ENCODE measurements at regions not wholly inside any gene's neighbourhood (a gene's known extent, or its start where the extent isn't known, plus 50 kb on each side); places are given as distances from the start of the nearest gene placed in this dataset.

GRCh38 chr5:124342027-124342471 lies 404.4 kb downstream of the ZNF608 start:
- Mint-ChIP-seq H3K4me3 (no peak overlapping the region), H3K9me3 (no peaks in the 10 kb centered on the region), H3K27me3 (no peaks in the 10 kb centered on the region), H3K27ac (no peak overlapping the region), H3K4me1 (ENCODE audit: low read depth) (no peaks in the 10 kb centered on the region), H3K36me3 (ENCODE audit: low read depth) (no peaks in the 10 kb centered on the region)
- no peak for DNase-seq
- CTCF ChIA-PET, result interaction anchor here (0.6 kb wide), 1 partner anchor 589 kb away, joined by 3 read pairs; no protein-coding TSS in a partner anchor
- ATAC-seq, result no peak
- TF ChIP-seq CTCF (IDR thresholded peaks at IDR 0.05), result no peak
- intact Hi-C loops (cut with micrococcal nuclease), result no loop called here
- POLR2A ChIA-PET, result no interaction called here

- ATAC-seq (no peak), DNase-seq (no peak)
- intact Hi-C loops (cut with micrococcal nuclease), result no loop called here
- no peak for TF ChIP-seq CTCF (IDR thresholded peaks at IDR 0.05)
- ChIA-PET POLR2A (interaction anchor here (0.7 kb wide), 1 partner anchor 62 kb away, joined by 4 read pairs; no protein-coding TSS in a partner anchor), CTCF (no interaction called here)
- Mint-ChIP-seq H3K27ac (no peak overlapping the region), H3K27me3 (no peaks in the 10 kb centered on the region), H3K4me3 (no peak overlapping the region), H3K4me1 (ENCODE audit: low read depth) (no peaks in the 10 kb centered on the region), H3K9me3 (no peaks in the 10 kb centered on the region), H3K36me3 (ENCODE audit: low read depth) (no peaks in the 10 kb centered on the region)
Measured at GRCh38 chr5:124341066-124341858, 405.2 kb downstream of the ZNF608 start.

GRCh38 chr5:124337996-124338395 lies 408.4 kb downstream of the ZNF608 start:
- ChIA-PET CTCF (no interaction called here), POLR2A (no interaction called here)
- ATAC-seq (no peak), DNase-seq (no peak)
- H3K36me3 Mint-ChIP-seq (ENCODE audit: low read depth), result no peaks in the 10 kb centered on the region
- no peak for TF ChIP-seq CTCF (IDR thresholded peaks at IDR 0.05)
- H3K4me1 Mint-ChIP-seq (ENCODE audit: low read depth), result no peaks in the 10 kb centered on the region
- no peaks in the 10 kb centered on the region for H3K9me3 Mint-ChIP-seq
- intact Hi-C loops (cut with micrococcal nuclease), result no loop called here
- H3K27ac Mint-ChIP-seq, result no peak overlapping the region
- no peaks in the 10 kb centered on the region for H3K27me3 Mint-ChIP-seq
- no peak overlapping the region for H3K4me3 Mint-ChIP-seq

- ChIA-PET CTCF (interaction anchor here (1.1 kb wide), 1 partner anchor 394 kb away, joined by 3 read pairs; no protein-coding TSS in a partner anchor), POLR2A (no interaction called here)
- H3K9me3 Mint-ChIP-seq, result peaks cover 2% of the 10 kb centered on the region
- H3K27me3 Mint-ChIP-seq, result no peaks in the 10 kb centered on the region
- ATAC-seq, result no peak
- intact Hi-C loops (cut with micrococcal nuclease), result no loop called here
- no peak overlapping the region for H3K4me3 Mint-ChIP-seq
- H3K36me3 Mint-ChIP-seq (ENCODE audit: low read depth), result no peaks in the 10 kb centered on the region
- H3K27ac Mint-ChIP-seq, result no peak overlapping the region
- no peak for TF ChIP-seq CTCF (IDR thresholded peaks at IDR 0.05)
- H3K4me1 Mint-ChIP-seq (ENCODE audit: low read depth), result peaks cover 2% of the 10 kb centered on the region
- no peak for DNase-seq
Measured at GRCh38 chr5:124333298-124333979, 413.0 kb downstream of the ZNF608 start.

- TF ChIP-seq CTCF (IDR thresholded peaks at IDR 0.05), result no peak
- no peak overlapping the region for H3K27ac Mint-ChIP-seq
- no peak for ATAC-seq
- intact Hi-C loops (cut with micrococcal nuclease), result no loop called here
- H3K36me3 Mint-ChIP-seq (ENCODE audit: low read depth), result no peaks in the 10 kb centered on the region
- H3K27me3 Mint-ChIP-seq, result no peaks in the 10 kb centered on the region
- H3K4me1 Mint-ChIP-seq (ENCODE audit: low read depth), result peaks cover 2% of the 10 kb centered on the region
- CTCF ChIA-PET, result interaction anchor here (1.1 kb wide), 1 partner anchor 393 kb away, joined by 3 read pairs; no protein-coding TSS in a partner anchor
- H3K4me3 Mint-ChIP-seq, result no peak overlapping the region
- POLR2A ChIA-PET, result no interaction called here
- no peak for DNase-seq
- H3K9me3 Mint-ChIP-seq, result peaks cover 2% of the 10 kb centered on the region
Measured at GRCh38 chr5:124332273-124332672, 414.2 kb downstream of the ZNF608 start.
